ENCODE measurements at regions not wholly inside any gene's neighbourhood (a gene's known extent, or its start where the extent isn't known, plus 50 kb on each side); places are given as distances from the start of the nearest gene placed in this dataset.

GRCh38 chr9:108080285-108080684 lies 590.7 kb upstream of the KLF4 start:
- no peak overlapping the region for H3K4me3 Mint-ChIP-seq
- DNase-seq (ENCODE audit: low spot score in 2 of 2), result no peak
- ATAC-seq, result peak; percentile 28
- H3K9me3 Mint-ChIP-seq, result peaks cover 23% of the 10 kb centered on the region
- no peaks in the 10 kb centered on the region for H3K36me3 Mint-ChIP-seq
- H3K4me1 Mint-ChIP-seq, result no peaks in the 10 kb centered on the region
- no peak overlapping the region for H3K27ac Mint-ChIP-seq

- ATAC-seq, result no peak
- Mint-ChIP-seq H3K4me3 (no peak overlapping the region), H3K27ac (no peak overlapping the region), H3K36me3 (no peaks in the 10 kb centered on the region), H3K9me3 (peaks cover 21% of the 10 kb centered on the region), H3K4me1 (no peaks in the 10 kb centered on the region)
- DNase-seq (ENCODE audit: low spot score in 2 of 2), result no peak
Measured at GRCh38 chr9:108078811-108079210, 589.2 kb upstream of the KLF4 start.

- ATAC-seq, result no peak
- Mint-ChIP-seq H3K27ac (no peak overlapping the region), H3K4me3 (no peak overlapping the region), H3K4me1 (no peaks in the 10 kb centered on the region), H3K36me3 (no peaks in the 10 kb centered on the region), H3K9me3 (peaks cover 16% of the 10 kb centered on the region)
- DNase-seq (ENCODE audit: low spot score in 2 of 2), result no peak
Measured at GRCh38 chr9:108078375-108078774, 588.8 kb upstream of the KLF4 start.

- no peaks in the 10 kb centered on the region for H3K4me1 Mint-ChIP-seq
- H3K9me3 Mint-ChIP-seq, result peaks cover 13% of the 10 kb centered on the region
- ATAC-seq (no peak), DNase-seq (ENCODE audit: low spot score in 2 of 2) (no peak)
- no peaks in the 10 kb centered on the region for H3K36me3 Mint-ChIP-seq
- H3K27ac Mint-ChIP-seq, result no peak overlapping the region
- H3K4me3 Mint-ChIP-seq, result no peak overlapping the region
Measured at GRCh38 chr9:108077556-108077955, 588.0 kb upstream of the KLF4 start.

- peaks cover 13% of the 10 kb centered on the region for H3K9me3 Mint-ChIP-seq
- no peak for ATAC-seq
- DNase-seq (ENCODE audit: low spot score in 2 of 2), result no peak
- H3K36me3 Mint-ChIP-seq, result no peaks in the 10 kb centered on the region
- H3K4me3 Mint-ChIP-seq, result no peak overlapping the region
- no peaks in the 10 kb centered on the region for H3K4me1 Mint-ChIP-seq
- no peak overlapping the region for H3K27ac Mint-ChIP-seq
Measured at GRCh38 chr9:108074900-108075299, 585.3 kb upstream of the KLF4 start.

- Mint-ChIP-seq H3K36me3 (no peaks in the 10 kb centered on the region), H3K9me3 (peaks cover 8% of the 10 kb centered on the region), H3K4me3 (no peak overlapping the region), H3K4me1 (no peaks in the 10 kb centered on the region), H3K27ac (no peak overlapping the region)
- ATAC-seq, result no peak
- DNase-seq (ENCODE audit: low spot score in 2 of 2), result no peak
Measured at GRCh38 chr9:108073823-108074222, 584.3 kb upstream of the KLF4 start.

- ATAC-seq (no peak), DNase-seq (ENCODE audit: low spot score in 2 of 2) (no peak)
- Mint-ChIP-seq H3K9me3 (peaks cover under 1% of the 10 kb centered on the region), H3K4me3 (no peak overlapping the region), H3K4me1 (no peaks in the 10 kb centered on the region), H3K27ac (no peak overlapping the region), H3K36me3 (no peaks in the 10 kb centered on the region)
Measured at GRCh38 chr9:108072740-108073139, 583.2 kb upstream of the KLF4 start.

GRCh38 chr9:108070861-108071260 lies 581.3 kb upstream of the KLF4 start:
- Mint-ChIP-seq H3K4me3 (no peak overlapping the region), H3K36me3 (no peaks in the 10 kb centered on the region), H3K9me3 (no peaks in the 10 kb centered on the region), H3K27ac (no peak overlapping the region), H3K4me1 (no peaks in the 10 kb centered on the region)
- no peak for ATAC-seq
- no peak for DNase-seq (ENCODE audit: low spot score in 2 of 2)

- Mint-ChIP-seq H3K36me3 (no peaks in the 10 kb centered on the region), H3K9me3 (no peaks in the 10 kb centered on the region), H3K4me3 (no peak overlapping the region), H3K27ac (no peak overlapping the region), H3K4me1 (no peaks in the 10 kb centered on the region)
- no peak for DNase-seq (ENCODE audit: low spot score in 2 of 2)
- ATAC-seq, result no peak
Measured at GRCh38 chr9:108069991-108070390, 580.4 kb upstream of the KLF4 start.

- no peak for DNase-seq (ENCODE audit: low spot score in 2 of 2)
- no peaks in the 10 kb centered on the region for H3K4me1 Mint-ChIP-seq
Measured at GRCh38 chr9:108062680-108063079, 573.1 kb upstream of the KLF4 start.

GRCh38 chr9:108060175-108060574 lies 570.6 kb upstream of the KLF4 start:
- ATAC-seq, result no peak
- peaks cover 16% of the 10 kb centered on the region for H3K9me3 Mint-ChIP-seq
- H3K36me3 Mint-ChIP-seq, result no peaks in the 10 kb centered on the region

More at GRCh38 chr9:108062680-108063079, 573.1 kb upstream of the KLF4 start:
- Mint-ChIP-seq H3K9me3 (peaks cover 14% of the 10 kb centered on the region), H3K4me3 (no peak overlapping the region), H3K36me3 (no peaks in the 10 kb centered on the region), H3K27ac (no peak overlapping the region)
- no peak for ATAC-seq

GRCh38 chr9:108058135-108058814 lies 568.7 kb upstream of the KLF4 start:
- ATAC-seq (no peak), DNase-seq (ENCODE audit: low spot score in 2 of 2) (no peak)
- H3K4me1 Mint-ChIP-seq, result no peaks in the 10 kb centered on the region
- H3K27ac Mint-ChIP-seq, result no peak overlapping the region
- H3K9me3 Mint-ChIP-seq, result peaks cover 13% of the 10 kb centered on the region
- H3K36me3 Mint-ChIP-seq, result no peaks in the 10 kb centered on the region
- no peak overlapping the region for H3K4me3 Mint-ChIP-seq

More at GRCh38 chr9:108060175-108060574, 570.6 kb upstream of the KLF4 start:
- H3K27ac Mint-ChIP-seq, result no peak overlapping the region
- DNase-seq (ENCODE audit: low spot score in 2 of 2), result no peak
- H3K4me3 Mint-ChIP-seq, result no peak overlapping the region
- H3K4me1 Mint-ChIP-seq, result no peaks in the 10 kb centered on the region

- ATAC-seq (no peak), DNase-seq (ENCODE audit: low spot score in 2 of 2) (no peak)
- H3K4me1 Mint-ChIP-seq, result no peaks in the 10 kb centered on the region
- H3K27ac Mint-ChIP-seq, result no peak overlapping the region
- H3K36me3 Mint-ChIP-seq, result no peaks in the 10 kb centered on the region
- no peak overlapping the region for H3K4me3 Mint-ChIP-seq
- peaks cover 9% of the 10 kb centered on the region for H3K9me3 Mint-ChIP-seq
Measured at GRCh38 chr9:108057421-108058134, 568.0 kb upstream of the KLF4 start.

- H3K4me3 Mint-ChIP-seq, result no peak overlapping the region
- H3K9me3 Mint-ChIP-seq, result peaks cover 8% of the 10 kb centered on the region
Measured at GRCh38 chr9:108056805-108057386, 567.3 kb upstream of the KLF4 start.

GRCh38 chr9:108056084-108056804 lies 566.7 kb upstream of the KLF4 start:
- DNase-seq (ENCODE audit: low spot score in 2 of 2) (no peak), ATAC-seq (no peak)
- H3K27ac Mint-ChIP-seq, result no peak overlapping the region
- peaks cover 8% of the 10 kb centered on the region for H3K9me3 Mint-ChIP-seq
- H3K4me3 Mint-ChIP-seq, result no peak overlapping the region
- no peaks in the 10 kb centered on the region for H3K4me1 Mint-ChIP-seq
- H3K36me3 Mint-ChIP-seq, result no peaks in the 10 kb centered on the region

More at GRCh38 chr9:108056805-108057386, 567.3 kb upstream of the KLF4 start:
- Mint-ChIP-seq H3K36me3 (no peaks in the 10 kb centered on the region), H3K27ac (no peak overlapping the region), H3K4me1 (no peaks in the 10 kb centered on the region)
- no peak for ATAC-seq
- no peak for DNase-seq (ENCODE audit: low spot score in 2 of 2)

All from stimulated activated effector memory CD8-positive, alpha-beta T cell treated with anti-CD3 and anti-CD28 coated beads, Interleukin-12 subunit alpha, Interleukin-12 subunit beta, amount 100 ng/mL, for 72 hours (primary cell).